CD8-positive, alpha-beta memory T cell (primary cell): ENCODE measurements at regions not wholly inside any gene's neighbourhood (a gene's known extent, or its start where the extent isn't known, plus 50 kb on each side); places are given as distances from the start of the nearest gene placed in this dataset.

ENCODE experiments used
- CTCF ChIA-PET: fragments of 350-600 bp; sonication (Branson Sonifier 250); formaldehyde crosslinking; loops from one replicate; lab custom pipeline; 2021; ENCODE audit warnings: antibody characterized with exemption; lab: Charles Lee
- POLR2A ChIA-PET: fragments of 350-600 bp; sonication (Branson Sonifier 250); formaldehyde crosslinking; loops from one replicate; lab custom pipeline; 2021; ENCODE audit warnings: antibody characterized with exemption; lab: Charles Lee
- DNase-seq, 5 donors: peaks; one replicate each; pipeline versions ENCODE4 v3.0.0 to v3.0.0-alpha.2; 2020 to 2022; ENCODE audit warnings: mixed read lengths in 1 of 5
- H3K27ac ChIP-seq: one replicate; pipeline ENCODE4 v1.7.0; 2013; ENCODE audit warnings: low read depth, mild to moderate bottlenecking, low read length, moderate library complexity
- H3K27me3 ChIP-seq: 2 replicates; pipeline ENCODE4 v1.7.0; 2013; ENCODE audit warnings: low read length, mild to moderate bottlenecking; ENCODE audit not compliant: insufficient read depth, poor library complexity, severe bottlenecking
- H3K36me3 ChIP-seq: 2 replicates; pipeline ENCODE4 v1.7.0; 2013; ENCODE audit warnings: mild to moderate bottlenecking, low read length, moderate library complexity; ENCODE audit not compliant: insufficient read depth
- H3K4me1 ChIP-seq: 2 replicates; pipeline ENCODE4 v1.7.0; 2013; ENCODE audit warnings: mild to moderate bottlenecking, low read length, moderate library complexity; ENCODE audit not compliant: insufficient read depth
- H3K4me3 ChIP-seq: 2 replicates; pipeline ENCODE4 v1.7.0; 2013; ENCODE audit warnings: mild to moderate bottlenecking, low read length
- H3K9me3 ChIP-seq: 2 replicates; pipeline ENCODE4 v1.7.0; 2013; ENCODE audit warnings: mild to moderate bottlenecking, low read length
- H3K27ac Mint-ChIP-seq, 8 donors: one replicate each; pipeline ENCODE4 v1.8.0; 2020 to 2021; ENCODE audit warnings: mixed read lengths in 8 of 8, mild to moderate bottlenecking in 6 of 8, inconsistent platforms in 3 of 8, moderate library complexity in 3 of 8
- H3K27me3 Mint-ChIP-seq, 2 donors: one replicate each; pipeline ENCODE4 v1.8.0; 2020 to 2021; ENCODE audit warnings: mixed read lengths in 2 of 2, mild to moderate bottlenecking in 1 of 2, moderate library complexity in 1 of 2
- H3K36me3 Mint-ChIP-seq, 3 donors: one replicate each; pipeline ENCODE4 v1.8.0; 2020 to 2021; ENCODE audit warnings: mixed read lengths in 3 of 3, inconsistent platforms in 1 of 3, mild to moderate bottlenecking in 1 of 3
- H3K4me1 Mint-ChIP-seq, 3 donors: one replicate each; pipeline ENCODE4 v1.8.0; 2020 to 2021; ENCODE audit warnings: mixed read lengths in 3 of 3, inconsistent platforms in 1 of 3, mild to moderate bottlenecking in 1 of 3
- H3K4me3 Mint-ChIP-seq, 7 donors: one replicate each; pipeline ENCODE4 v1.8.0; 2020 to 2021; ENCODE audit warnings: mixed read lengths in 7 of 7, mild to moderate bottlenecking in 6 of 7, moderate library complexity in 4 of 7, inconsistent platforms in 2 of 7
- H3K9me3 Mint-ChIP-seq, 5 donors: one replicate each; pipeline ENCODE4 v1.8.0; 2020 to 2022; ENCODE audit warnings: mixed read lengths in 5 of 5, mild to moderate bottlenecking in 3 of 5, moderate library complexity in 2 of 5, inconsistent platforms in 1 of 5

DNA sequence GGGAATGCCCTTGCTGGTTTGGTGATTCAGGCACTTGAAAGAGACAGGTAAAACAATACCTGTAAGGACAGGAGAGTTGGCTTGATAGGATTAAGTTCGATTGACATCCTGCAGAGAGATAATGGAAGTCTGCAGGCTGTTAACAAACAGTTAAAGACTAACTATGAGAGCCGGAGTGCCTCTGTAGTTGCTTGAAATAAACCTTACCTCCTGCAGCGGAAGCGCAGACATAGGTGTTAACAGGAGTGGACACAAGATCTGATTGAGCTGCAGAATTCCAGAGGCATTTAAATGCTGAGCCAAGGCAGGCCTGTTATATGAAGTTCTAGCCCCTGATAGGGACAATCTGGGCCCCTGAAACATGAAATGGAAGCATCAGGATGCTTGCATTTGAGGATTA is 416.7 kb upstream of the MAOA start:
- no peaks in the 10 kb centered on the region for H3K9me3 ChIP-seq
- CTCF ChIA-PET = no interaction called here

DNA sequence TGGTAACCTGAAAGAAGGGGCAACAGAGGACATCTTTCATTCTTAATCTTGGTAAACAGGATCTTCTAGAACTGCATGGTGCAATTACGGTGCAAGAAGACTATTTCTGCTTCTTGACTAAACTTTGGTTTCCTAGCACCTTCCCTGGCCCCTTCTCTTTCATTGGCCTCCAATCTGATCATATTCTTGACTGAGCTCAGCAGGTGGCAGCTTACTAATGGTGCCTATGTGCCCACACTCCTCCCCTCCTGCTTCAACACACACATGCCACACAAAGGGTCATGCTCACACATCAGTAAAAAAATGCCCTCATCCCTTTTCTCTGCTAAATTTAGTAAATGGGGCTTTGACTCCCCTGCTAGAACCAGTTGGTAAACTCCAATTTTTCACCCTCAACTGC is 400.5 kb upstream of the MAOA start:
- Histone ChIP-seq H3K4me1 (no peaks in the 10 kb centered on the region), H3K9me3 (no peaks in the 10 kb centered on the region), H3K27ac (no peak overlapping the region), H3K36me3 (no peaks in the 10 kb centered on the region), H3K27me3 (no peaks in the 10 kb centered on the region), H3K4me3 (no peak overlapping the region)
- H3K4me3 Mint-ChIP-seq = no peak overlapping the region
- CTCF ChIA-PET = no interaction called here
- no peaks in the 10 kb centered on the region for H3K4me1 Mint-ChIP-seq
- DNase-seq = no peak
- POLR2A ChIA-PET = no interaction called here
- peaks cover 0 to 4% (median 3%) of the 10 kb centered on the region in 5 donors for H3K9me3 Mint-ChIP-seq
- no peak overlapping the region for H3K27ac Mint-ChIP-seq
- peaks cover 0 to 10% (median 0%) of the 10 kb centered on the region in 3 donors for H3K36me3 Mint-ChIP-seq
- no peaks in the 10 kb centered on the region for H3K27me3 Mint-ChIP-seq

More for the DNA sequence above, 416.7 kb upstream of the MAOA start:
- no peaks in the 10 kb centered on the region for H3K27me3 ChIP-seq
- no peak for DNase-seq
- H3K9me3 Mint-ChIP-seq = peaks cover 0 to 2% (median 0%) of the 10 kb centered on the region in 5 donors
- no peaks in the 10 kb centered on the region for H3K4me1 ChIP-seq
- H3K27me3 Mint-ChIP-seq = peaks cover 0 to 1% of the 10 kb centered on the region in 2 donors
- H3K36me3 Mint-ChIP-seq = no peaks in the 10 kb centered on the region
- no peak overlapping the region for H3K4me3 Mint-ChIP-seq
- peak overlapping the region in 1 of 8 donors; percentile 43 for H3K27ac Mint-ChIP-seq
- no peaks in the 10 kb centered on the region for H3K36me3 ChIP-seq
- H3K4me3 ChIP-seq = no peak overlapping the region
- H3K4me1 Mint-ChIP-seq = no peaks in the 10 kb centered on the region
- POLR2A ChIA-PET = no interaction called here
- H3K27ac ChIP-seq = no peak overlapping the region

DNA sequence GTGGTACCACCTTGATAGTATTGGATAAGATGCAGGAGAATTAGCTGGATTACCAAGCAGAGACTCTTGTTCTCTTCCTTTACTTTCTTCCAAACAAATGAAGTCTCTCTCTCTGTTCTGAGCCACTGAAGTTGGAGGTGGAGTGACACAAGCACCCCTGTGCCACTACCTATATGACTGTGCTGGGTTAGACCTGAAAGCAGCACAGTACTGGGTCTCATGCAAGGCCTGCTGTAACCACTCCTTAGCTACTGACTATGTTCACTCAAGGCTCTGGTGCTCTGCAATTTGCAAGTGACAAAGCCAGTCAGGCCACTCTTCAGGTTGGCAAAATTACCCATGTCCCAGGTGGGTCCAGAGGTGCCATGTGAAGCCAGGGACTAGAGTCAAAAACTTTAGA is 389.6 kb upstream of the MAOA start:
- CTCF ChIA-PET = no interaction called here
- POLR2A ChIA-PET = no interaction called here

DNA sequence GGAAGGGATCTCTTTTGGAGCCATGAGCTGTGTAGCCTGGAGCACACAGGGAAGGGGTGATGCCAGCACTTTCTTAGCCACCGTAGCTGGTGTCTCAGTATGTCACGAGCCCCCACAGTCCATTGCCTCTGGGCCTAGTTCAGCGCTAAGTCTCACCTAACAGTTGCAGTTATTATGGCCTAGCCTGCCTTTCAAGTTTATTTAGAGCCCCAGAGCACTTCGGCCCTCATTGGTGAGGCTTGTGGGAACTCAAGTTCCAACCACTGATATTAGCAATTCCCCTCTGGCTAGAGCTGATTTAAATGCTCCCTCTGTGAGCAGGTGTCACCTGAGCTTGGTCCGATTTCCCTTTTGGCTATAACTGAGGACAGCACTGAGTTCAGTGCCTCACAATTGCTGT is 388.4 kb upstream of the MAOA start:
- Mint-ChIP-seq H3K9me3 (peaks cover 0 to 7% (median 5%) of the 10 kb centered on the region in 5 donors), H3K4me1 (no peaks in the 10 kb centered on the region), H3K4me3 (no peak overlapping the region), H3K36me3 (peaks cover 0 to 16% (median 0%) of the 10 kb centered on the region in 3 donors), H3K27me3 (peaks cover 0 to 4% of the 10 kb centered on the region in 2 donors), H3K27ac (peak overlapping the region in 1 of 8 donors; percentile 48)
- H3K9me3 ChIP-seq = no peaks in the 10 kb centered on the region
- no peak overlapping the region for H3K4me3 ChIP-seq
- no peak for DNase-seq
- no peak overlapping the region for H3K27ac ChIP-seq
- no peaks in the 10 kb centered on the region for H3K36me3 ChIP-seq
- H3K27me3 ChIP-seq = no peaks in the 10 kb centered on the region
- no peaks in the 10 kb centered on the region for H3K4me1 ChIP-seq
- ChIA-PET POLR2A (no interaction called here), CTCF (no interaction called here)

More for the DNA sequence above, 389.6 kb upstream of the MAOA start:
- Mint-ChIP-seq H3K4me3 (no peak overlapping the region), H3K27ac (no peak overlapping the region), H3K36me3 (peaks cover 0 to 19% (median 1%) of the 10 kb centered on the region in 3 donors), H3K9me3 (peaks cover 0 to 7% (median 5%) of the 10 kb centered on the region in 5 donors), H3K27me3 (peaks cover 0 to 4% of the 10 kb centered on the region in 2 donors), H3K4me1 (no peaks in the 10 kb centered on the region)
- Histone ChIP-seq H3K36me3 (no peaks in the 10 kb centered on the region), H3K4me3 (no peak overlapping the region), H3K4me1 (no peaks in the 10 kb centered on the region), H3K27me3 (no peaks in the 10 kb centered on the region), H3K27ac (no peak overlapping the region), H3K9me3 (no peaks in the 10 kb centered on the region)
- DNase-seq = no peak

DNA sequence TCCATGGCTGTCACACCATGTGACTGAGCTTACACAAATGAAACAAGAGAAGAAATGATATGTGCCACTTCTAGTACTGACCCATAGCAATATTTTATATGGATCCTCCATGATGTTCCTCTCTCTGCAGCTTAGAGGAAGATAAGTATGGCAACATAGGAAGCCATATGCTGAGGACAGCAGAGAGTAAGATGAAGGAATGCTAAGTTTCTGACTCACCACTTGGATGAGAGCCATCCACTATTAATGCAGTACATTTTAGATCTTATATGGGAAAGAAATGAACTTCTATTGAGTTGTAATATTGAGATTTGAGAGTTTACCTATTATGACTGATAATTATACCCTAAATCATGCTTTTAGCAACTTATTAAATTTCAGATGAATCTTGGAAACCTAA is 386.9 kb upstream of the MAOA start:
- H3K4me1 ChIP-seq = no peaks in the 10 kb centered on the region
- Mint-ChIP-seq H3K27me3 (peaks cover 0 to 4% of the 10 kb centered on the region in 2 donors), H3K9me3 (peaks cover 0 to 7% (median 5%) of the 10 kb centered on the region in 5 donors), H3K27ac (no peak overlapping the region), H3K36me3 (peaks cover 0 to 12% (median 0%) of the 10 kb centered on the region in 3 donors), H3K4me3 (no peak overlapping the region), H3K4me1 (no peaks in the 10 kb centered on the region)
- no peak for DNase-seq
- H3K36me3 ChIP-seq = no peaks in the 10 kb centered on the region
- no peak overlapping the region for H3K27ac ChIP-seq
- CTCF ChIA-PET = no interaction called here
- H3K4me3 ChIP-seq = no peak overlapping the region
- no peaks in the 10 kb centered on the region for H3K9me3 ChIP-seq
- H3K27me3 ChIP-seq = no peaks in the 10 kb centered on the region
- POLR2A ChIA-PET = no interaction called here

DNA sequence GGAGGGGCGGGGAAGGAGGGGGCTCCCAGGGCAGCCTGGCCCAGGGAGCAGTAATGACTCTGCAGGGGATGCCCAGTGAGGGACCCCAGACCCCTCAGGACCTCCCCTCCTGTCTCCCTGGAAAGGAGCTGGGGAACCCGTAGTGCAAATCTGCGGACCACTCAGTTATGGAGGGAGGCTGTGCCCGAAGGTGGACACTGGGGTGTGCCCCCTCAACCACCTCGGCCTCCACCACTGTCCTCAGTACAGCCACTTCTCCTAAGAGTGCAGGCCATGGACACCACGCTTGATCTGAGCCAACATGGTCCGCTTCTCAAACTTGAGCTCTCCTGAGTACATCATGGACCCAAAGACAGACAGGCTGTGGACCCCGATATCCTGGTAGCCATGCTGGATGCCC is 378.2 kb upstream of the MAOA start:
- Histone ChIP-seq H3K36me3 (no peaks in the 10 kb centered on the region), H3K9me3 (no peaks in the 10 kb centered on the region), H3K4me1 (no peaks in the 10 kb centered on the region), H3K27ac (no peak overlapping the region), H3K4me3 (no peak overlapping the region), H3K27me3 (no peaks in the 10 kb centered on the region)
- Mint-ChIP-seq H3K4me1 (no peaks in the 10 kb centered on the region), H3K4me3 (no peak overlapping the region), H3K27ac (no peak overlapping the region), H3K9me3 (peaks cover 0 to 6% (median 0%) of the 10 kb centered on the region in 5 donors), H3K27me3 (no peaks in the 10 kb centered on the region), H3K36me3 (no peaks in the 10 kb centered on the region)
- CTCF ChIA-PET = no interaction called here
- no peak for DNase-seq
- POLR2A ChIA-PET = no interaction called here

DNA sequence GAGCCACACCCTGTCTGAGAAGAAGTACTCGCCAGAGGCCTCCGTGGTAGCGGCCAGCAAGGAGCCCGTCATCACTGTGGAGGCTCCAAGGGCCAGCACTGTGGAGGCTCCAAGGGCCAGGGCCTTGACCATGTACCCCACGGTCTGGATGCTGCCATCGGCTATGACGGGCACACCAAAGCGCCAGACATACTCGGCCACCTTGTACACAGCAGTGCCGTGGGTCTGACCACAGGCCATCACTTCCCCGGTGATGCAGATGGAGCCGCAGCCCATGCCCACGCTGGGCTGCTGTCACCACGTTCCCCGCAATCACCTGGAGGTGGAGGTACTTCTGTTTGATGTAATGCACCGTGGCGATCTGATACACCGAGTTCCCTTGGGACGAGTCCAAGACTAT is 377.7 kb upstream of the MAOA start:
- no peak overlapping the region for H3K27ac Mint-ChIP-seq
- Histone ChIP-seq H3K4me1 (no peaks in the 10 kb centered on the region), H3K27me3 (no peaks in the 10 kb centered on the region), H3K27ac (no peak overlapping the region), H3K4me3 (no peak overlapping the region), H3K9me3 (no peaks in the 10 kb centered on the region), H3K36me3 (no peaks in the 10 kb centered on the region)
- H3K27me3 Mint-ChIP-seq = no peaks in the 10 kb centered on the region
- CTCF ChIA-PET = no interaction called here
- no peak for DNase-seq
- H3K36me3 Mint-ChIP-seq = no peaks in the 10 kb centered on the region
- POLR2A ChIA-PET = no interaction called here
- peaks cover 0 to 6% (median 0%) of the 10 kb centered on the region in 5 donors for H3K9me3 Mint-ChIP-seq
- no peaks in the 10 kb centered on the region for H3K4me1 Mint-ChIP-seq
- no peak overlapping the region for H3K4me3 Mint-ChIP-seq

DNA sequence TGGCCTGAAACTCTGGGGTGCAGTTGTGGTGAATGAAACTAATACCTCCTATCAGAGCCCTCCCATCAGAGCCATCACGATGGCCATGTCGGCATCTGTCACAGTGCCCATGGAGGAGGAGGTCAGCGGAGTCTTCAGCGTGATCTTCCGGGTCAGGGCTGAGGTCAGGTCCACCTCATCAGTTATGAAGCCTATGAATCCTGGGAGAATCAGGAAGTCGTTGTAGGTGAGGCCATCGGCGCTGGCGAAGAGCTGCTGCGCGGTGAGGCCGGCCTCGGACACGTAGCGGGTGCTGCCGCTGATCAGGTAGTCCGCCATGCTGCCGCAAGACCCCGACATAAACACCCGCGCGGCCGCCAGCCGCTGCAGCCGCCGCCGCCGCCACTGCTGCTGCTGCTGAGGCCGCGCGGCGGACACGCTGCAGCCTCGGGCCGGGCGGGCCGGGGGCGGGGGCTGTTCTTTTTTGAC is 376.7 kb upstream of the MAOA start:
- ChIA-PET CTCF (no interaction called here), POLR2A (no interaction called here)
- Histone ChIP-seq H3K27ac (no peak overlapping the region), H3K4me1 (no peaks in the 10 kb centered on the region), H3K4me3 (no peak overlapping the region), H3K36me3 (no peaks in the 10 kb centered on the region), H3K27me3 (no peaks in the 10 kb centered on the region), H3K9me3 (no peaks in the 10 kb centered on the region)
- H3K36me3 Mint-ChIP-seq = peaks cover 0 to 3% (median 0%) of the 10 kb centered on the region in 3 donors
- no peak for DNase-seq
- H3K27ac Mint-ChIP-seq = no peak overlapping the region
- no peaks in the 10 kb centered on the region for H3K4me1 Mint-ChIP-seq
- no peak overlapping the region for H3K4me3 Mint-ChIP-seq
- H3K9me3 Mint-ChIP-seq = peaks cover 0 to 5% (median 0%) of the 10 kb centered on the region in 5 donors
- no peaks in the 10 kb centered on the region for H3K27me3 Mint-ChIP-seq
